DLD1 (cell line): ENCODE measurements at regions not wholly inside any gene's neighbourhood (a gene's known extent, or its start where the extent isn't known, plus 50 kb on each side); places are given as distances from the start of the nearest gene placed in this dataset.

Experiments
- in situ Hi-C: cut with HindIII; loops from 2 replicates; pipeline ENCODE4 v1.10.0; 2017; ENCODE audit warnings: low sequenced_read_pairs

DNA sequence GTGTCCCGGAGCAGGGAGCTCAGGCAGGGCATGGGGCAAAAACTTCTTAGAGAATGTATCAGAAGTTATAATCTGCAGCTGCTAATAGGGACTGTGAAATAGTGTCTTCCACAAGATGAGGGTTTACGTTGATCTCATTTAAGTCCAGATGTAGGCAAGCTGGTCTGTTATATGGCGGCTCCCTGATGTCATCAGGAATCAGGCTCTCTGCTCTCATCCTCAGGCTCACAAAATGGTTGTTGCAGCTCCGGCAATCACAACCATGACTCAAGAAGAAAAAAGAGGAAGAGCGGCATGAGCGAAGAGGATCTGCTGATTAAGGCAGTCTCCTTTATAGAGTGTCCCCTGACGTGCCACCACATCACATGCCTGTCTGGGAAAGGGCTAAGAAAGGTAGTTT, 191.3 kb downstream of the KLF5 start:
- in situ Hi-C loops: no loop called here

DNA sequence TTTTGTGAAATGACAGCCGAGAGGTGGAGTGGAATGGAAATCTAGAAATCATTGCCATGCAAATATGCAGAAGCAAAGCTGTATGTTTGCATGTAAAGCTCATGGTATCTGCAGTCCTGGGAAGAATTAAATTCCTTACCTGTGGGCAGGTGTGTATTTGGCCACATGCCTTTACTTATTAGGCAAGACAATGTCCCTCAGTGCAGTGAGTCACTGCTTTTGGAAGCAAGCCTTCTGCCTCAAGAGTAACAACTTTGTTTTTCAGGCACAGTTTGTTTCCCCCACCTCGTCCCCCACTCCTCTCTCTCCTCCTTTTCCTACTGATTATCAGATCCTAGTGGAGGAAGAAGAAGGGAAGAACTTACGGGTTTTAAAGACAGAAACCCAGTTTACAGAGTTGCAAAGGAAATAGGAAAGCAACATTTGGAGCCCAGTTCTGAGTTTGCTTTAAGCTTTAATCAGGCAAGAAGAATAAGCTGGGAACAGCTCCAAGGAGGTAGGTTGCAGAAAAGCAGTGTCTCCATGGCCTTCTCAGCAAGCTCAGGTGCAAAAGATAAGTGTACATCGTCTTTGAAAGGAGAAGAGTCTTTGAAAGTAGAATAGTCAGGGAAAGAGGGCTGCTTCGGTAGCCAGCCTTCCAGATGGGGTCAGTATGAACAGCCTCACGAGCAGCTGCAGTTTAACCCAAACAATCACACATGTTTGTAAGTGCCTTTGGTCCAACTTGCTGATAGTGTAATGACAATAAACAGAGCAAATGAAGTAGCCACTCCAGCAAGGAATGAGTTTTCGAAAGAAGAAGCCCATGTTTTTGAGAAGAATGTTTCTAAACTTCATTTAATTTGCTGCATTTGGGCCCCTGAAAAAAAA, 190.1 kb downstream of the KLF5 start:
- in situ Hi-C loops: no loop called here

DNA sequence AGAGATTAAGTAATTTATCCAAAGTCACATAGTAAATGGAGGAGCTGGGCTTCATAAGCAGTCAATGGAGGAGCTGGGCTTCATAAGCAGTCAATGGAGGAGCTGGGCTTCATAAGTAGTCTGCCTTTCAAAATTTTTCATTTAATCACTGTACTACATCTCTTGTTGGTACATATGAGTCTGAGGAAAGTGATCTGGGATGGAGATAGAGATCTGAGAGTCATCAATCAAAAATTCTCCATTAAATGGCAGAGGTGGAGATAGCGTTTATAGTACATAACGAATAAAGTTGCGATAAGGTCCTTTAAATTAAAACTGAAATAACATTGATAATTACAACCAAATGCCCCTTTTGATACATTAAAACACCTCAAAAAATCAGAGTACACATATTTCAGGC, 189.3 kb downstream of the KLF5 start:
- in situ Hi-C loops: no loop called here

DNA sequence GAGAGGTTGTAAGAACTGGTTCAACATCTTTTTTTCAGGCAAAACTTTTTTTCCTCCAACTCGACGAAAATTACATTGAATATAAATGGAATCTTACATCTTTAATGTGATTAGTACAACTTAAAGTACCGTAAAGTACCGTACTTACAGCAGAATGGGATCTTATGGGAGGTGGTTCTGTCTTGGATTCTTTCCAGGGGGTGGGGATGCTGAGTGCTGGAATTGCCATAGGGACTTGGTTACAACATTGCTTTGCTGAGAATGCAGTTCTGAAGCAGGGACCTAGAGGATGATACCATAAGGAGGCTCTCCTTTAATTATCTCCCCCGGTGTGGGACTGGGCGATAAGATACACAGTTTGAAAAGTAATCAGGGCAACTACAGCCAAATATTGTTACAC, 186.4 kb downstream of the KLF5 start:
- in situ Hi-C loops: no loop called here

DNA sequence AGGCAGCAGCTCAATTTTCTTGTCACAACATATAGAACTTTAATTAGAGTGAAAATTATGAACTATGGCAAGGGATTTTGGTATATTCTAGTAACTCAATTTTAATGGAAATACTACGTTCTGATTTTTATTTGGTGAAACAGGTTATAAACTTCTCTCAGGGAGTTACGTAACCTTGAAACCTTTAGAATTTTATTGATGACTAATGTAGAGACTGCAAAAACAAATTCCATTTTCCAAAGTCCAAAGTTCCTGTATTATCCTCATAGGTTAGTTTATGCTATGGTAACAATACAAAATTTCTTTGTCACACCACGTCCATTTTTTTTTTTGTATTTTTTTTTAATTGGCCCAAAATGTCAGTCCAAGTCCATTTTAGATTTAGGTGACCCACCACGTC, 185.7 kb downstream of the KLF5 start:
- in situ Hi-C loops: no loop called here

DNA sequence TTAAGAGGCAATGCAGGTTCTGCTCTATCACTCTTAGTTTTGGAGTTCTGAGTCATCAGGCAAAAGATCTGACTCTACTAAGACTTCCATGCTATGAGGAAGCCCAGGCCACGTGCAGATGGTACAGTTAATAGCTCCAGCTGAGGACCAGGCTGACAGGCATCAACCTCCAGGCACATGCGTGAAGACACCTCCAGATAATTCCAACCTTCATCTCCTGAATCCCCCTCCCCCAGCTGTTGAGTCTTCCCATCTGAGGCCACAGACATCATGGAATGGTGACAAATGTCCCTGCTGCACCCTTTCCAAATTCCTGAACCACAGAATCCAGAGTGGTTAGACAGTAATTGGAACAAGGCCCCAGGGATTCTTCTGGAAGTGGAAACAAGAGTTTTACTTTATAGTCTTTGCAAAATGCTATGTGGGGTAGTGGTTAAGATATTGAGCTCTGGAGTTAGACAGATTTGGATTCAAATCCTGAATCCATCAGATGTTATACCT, 183.8 kb downstream of the KLF5 start:
- in situ Hi-C loops: no loop called here

DNA sequence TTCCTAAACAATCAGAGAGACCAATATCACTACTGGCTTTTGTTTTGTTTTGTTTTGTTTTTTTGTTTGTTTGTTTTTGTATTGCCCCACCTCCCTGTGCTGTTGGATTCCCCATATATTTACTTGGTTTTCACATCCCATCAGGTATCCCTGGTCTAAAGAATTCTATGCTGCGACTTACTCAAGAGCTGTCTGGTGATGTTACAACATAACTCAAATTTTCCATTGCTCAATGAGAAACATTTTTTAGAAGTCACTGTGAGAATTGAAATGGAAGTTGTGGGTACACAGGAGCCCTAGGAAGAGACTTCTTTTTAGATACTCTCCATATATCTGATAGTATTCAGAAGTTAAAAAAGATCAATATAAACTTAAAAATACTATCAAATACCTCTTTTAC, 181.4 kb downstream of the KLF5 start:
- in situ Hi-C loops: no loop called here

DNA sequence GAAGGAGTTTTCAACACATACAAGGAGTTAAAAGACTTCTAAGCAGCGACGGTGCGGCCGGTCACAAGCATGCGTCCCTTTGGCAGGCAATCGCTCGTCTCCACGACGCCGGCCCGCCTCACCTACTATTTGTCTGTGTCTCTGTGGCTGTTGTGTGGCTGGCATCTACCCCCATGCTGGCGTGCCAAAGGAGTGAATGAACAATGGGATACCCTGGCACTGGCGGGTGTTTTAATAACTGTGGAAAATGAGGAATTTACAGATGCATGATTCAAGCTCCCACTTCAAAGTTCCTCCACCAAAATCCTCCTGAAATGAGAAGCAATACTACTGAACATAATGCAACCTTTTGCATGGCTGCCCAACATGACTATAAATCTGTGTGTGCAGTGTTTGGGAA, 176.6 kb downstream of the KLF5 start:
- in situ Hi-C loops: no loop called here

DNA sequence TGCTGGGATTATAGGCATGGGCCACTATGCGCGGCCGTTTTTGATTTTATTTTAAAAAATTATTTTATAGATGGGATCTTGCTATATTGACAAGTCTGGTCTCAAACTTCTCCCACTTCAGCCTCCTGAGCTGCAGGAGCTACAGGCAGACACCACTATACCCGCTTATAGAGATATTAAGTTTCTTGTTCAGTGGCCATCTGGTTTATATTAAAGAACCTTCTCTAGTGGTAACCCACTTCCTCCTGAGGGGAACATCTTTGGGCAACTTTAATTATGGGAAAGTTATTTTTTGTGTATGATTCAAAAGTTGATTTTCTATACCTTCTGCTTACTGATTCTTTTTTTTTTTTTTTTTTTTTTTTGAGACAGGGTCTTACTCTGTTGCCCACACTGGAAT, 172.7 kb downstream of the KLF5 start:
- in situ Hi-C loops: no loop called here

DNA sequence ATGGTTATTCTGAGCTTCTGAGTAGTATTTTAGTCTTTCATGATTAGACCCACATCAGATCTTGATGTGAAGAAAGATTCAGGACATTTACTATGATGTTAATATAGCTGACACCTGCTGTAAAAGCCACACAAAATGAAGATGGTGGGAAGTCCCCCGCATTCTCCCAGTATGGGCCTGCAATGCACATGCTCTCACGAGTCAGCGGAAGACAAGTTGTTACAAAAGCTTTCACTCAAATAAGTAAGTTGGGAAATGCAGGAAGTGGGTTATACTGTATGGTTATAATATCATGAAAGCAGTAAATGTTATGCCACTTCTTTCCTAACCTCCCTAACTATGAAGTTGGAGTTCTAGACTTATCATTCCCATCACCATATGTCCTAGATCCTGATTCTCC, 171.9 kb downstream of the KLF5 start:
- in situ Hi-C loops: no loop called here

DNA sequence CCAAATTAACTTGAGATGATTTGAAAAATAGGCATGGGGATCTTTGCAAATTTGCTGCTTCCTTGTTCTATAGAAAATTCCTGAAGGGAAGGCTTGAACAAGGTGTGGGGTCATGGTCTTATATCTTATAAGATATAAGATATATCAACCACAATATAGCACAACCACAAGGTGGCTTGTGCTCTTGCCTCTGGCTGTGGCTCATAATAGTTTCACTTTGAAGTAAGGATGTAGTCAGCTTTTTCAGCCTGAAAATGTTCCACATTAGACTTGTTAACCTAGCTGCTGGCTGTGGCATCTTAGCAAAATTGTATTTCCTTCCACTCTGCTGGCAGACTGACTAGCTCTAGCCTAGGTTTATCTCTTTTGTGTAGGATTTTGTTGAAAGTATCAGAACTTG, 169.7 kb downstream of the KLF5 start:
- in situ Hi-C loops: no loop called here

DNA sequence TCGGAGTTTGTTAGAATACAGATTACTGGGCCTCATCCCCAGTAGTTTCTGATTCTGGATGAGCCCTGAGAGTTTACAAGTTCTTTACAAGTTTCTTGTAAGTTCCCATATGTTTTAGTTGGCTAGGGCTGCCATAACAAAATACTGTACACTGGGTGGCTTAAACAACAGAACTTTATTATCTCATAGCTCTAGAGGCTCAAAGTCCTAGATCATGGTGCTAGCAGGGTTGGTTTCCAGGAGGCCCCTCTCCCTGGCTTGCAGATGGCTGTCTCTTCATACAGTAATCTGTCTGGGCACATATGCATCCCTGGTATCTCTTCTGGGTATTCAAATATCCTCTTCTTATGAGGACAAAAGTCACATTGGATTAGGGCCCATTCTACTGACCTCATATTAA, 167.2 kb downstream of the KLF5 start:
- in situ Hi-C loops: no loop called here

DNA sequence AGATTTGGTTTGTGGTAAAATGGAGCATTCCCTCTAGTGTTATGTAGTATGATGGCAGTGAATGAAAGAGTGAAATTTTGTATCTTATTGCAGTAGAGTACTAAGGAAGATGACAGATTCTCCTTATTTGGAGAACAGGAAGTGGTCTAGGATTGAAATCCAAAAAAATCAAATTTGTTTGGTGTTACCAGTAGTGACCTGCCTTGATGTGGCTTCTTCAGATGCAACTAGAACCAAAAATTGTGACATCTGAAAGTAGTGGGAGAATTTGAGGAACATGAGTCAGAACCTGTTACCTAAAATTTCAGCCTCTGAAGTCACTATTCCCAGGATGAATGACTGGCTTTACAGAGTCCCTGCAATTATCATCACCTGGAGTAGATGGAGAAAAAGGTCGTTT, 165.9 kb downstream of the KLF5 start:
- in situ Hi-C loops: no loop called here

DNA sequence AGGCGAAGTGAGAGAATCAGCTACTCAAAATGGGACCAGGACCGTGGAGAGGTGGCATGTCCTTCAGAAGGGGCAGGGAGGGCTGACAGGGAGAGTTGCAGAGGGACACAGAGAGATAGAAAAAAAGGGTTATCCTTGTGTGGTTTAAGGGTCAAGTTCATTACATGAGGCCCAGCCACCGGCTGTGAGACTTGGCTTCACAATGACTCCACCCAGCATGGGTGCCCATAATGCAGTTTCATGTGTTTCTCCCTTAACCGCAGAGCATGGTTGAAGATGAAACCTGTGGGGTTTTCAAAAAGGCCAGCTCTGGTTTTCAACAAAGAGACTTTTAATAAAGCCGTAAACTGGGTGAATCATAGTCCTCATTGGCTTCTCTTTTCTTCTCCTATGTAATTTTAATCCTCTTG, 164.6 kb downstream of the KLF5 start:
- in situ Hi-C loops: no loop called here

DNA sequence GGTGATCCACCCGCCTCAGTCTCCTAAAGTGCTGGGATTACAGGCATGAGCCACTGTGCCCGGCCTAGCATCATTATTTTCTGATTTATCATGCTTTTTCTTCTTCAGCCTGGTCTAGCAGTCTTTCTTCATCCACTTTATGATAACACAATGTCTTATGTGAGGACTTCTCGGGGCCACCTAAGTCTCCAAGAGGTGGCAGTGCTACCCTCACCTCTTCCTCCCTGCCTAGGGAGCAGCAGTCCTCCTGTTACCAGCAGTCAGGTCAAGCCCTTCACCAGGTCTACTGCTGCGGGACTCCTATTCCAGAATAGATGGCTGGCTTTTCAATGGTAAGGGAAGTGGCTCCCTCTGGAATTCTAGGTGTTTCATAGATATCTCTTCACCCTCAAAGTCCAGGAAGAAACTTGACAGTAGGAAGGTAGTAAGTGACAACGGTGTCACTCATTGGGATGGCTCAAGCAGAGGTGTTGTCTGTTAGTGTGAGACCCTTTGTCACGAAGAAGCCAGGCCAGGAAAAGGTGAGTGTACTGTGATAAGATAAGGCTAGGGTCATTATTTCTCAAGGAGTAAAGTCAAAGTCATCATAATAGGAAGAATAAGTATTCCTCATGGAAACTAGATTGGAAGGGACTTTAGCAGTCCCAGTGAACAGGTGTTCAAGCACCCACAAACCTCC, 164.0 kb downstream of the KLF5 start:
- in situ Hi-C loops: no loop called here

DNA sequence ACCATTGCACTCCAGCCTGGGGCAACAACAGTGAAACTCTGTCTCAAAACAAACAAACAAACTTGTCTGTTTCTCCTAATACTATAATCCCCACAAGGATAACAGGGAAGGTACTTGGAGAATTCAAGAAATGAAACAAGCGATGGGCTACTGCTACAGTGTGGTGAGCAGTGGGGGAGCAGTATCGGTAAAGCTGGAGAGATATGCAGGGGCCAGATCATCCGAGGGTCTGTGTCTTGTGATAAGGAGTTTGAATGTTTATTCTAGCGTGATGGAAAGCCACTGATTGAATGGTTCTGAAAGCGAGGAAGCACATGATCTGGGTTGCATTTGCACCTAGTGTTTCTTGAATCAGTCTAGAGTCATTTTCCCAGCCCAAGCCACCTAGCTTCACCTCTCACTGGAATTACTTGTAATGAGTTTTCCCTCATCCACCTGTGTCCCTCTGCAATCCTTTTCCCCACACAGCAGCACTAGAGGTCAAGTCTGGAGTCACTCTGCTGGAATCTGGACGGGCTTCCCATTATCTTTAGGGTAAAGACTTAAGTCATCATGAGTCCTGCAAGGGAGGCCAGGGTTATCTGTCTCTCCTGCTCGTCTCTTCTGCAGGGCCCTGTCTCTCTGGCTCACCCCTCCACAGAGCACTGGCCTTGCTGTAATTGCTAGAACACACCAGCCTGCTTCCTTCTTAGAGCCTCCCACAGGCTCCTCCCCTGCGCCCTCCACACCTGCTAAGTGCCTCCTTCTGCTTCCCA, 162.3 kb downstream of the KLF5 start:
- in situ Hi-C loops: no loop called here

DNA sequence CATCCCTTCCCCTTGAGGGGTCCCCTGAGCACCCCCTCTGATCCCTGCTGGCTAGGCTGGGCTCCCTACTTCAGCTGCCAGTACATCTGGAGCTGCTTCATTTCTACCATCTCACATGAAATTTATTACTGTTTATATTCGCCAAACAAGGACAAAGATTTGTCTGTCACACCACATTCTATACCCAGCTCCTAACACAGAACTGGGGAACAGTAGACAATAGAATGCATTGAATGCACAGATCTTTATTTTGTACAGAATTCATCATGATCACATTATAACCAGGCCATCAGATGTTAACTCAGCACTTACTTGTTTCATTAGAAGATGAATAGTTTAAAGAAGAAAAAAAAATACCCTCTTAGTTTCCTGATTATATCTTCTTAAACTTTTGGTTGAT, 159.4 kb downstream of the KLF5 start:
- in situ Hi-C loops: loop anchor here (5.0 kb wide), 1 partner anchor 86 kb away; no protein-coding TSS in a partner anchor

DNA sequence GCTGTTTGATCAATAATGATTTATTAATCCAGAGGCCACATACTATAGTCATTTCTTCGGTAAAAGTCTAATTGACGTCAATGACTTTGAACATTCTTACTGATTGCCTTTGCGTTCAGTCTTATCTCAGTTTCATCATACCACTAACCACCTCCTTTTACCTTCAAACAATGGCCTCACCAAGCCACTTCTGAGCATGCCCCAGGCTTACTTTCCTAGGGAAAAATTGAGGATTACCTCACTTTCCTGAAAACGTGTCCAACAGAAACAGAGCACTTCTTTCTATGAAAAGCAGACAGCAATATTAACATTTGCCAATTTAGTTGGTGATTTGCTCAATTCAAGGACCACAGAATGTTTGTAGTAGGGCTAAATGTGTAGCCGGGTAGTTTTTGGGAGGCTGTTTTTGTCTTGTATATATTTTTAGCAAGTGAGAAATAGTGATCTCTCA, 157.6 kb downstream of the KLF5 start:
- in situ Hi-C loops: loop anchor here (5.0 kb wide), 1 partner anchor 84 kb away; no protein-coding TSS in a partner anchor

DNA sequence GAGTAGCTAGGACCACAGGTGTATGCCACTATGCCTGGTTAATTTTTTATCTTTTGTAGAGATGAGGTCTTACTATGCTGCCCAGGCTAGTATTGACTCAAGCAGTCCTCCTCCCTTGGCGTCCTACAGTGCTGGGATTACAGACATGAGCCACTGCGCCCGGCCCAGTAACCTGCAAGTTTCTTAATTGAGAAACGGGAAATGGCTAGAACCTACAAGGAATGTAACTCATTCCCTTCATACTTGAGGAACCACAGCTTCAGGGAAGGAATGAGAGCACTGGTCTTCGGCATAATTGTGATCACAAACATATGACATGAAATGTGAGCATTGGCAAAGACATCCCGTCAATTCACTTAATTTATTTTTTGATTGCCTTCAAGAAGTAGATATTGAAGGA, 157.0 kb downstream of the KLF5 start:
- in situ Hi-C loops: loop anchor here (5.0 kb wide), 1 partner anchor 84 kb away; no protein-coding TSS in a partner anchor

DNA sequence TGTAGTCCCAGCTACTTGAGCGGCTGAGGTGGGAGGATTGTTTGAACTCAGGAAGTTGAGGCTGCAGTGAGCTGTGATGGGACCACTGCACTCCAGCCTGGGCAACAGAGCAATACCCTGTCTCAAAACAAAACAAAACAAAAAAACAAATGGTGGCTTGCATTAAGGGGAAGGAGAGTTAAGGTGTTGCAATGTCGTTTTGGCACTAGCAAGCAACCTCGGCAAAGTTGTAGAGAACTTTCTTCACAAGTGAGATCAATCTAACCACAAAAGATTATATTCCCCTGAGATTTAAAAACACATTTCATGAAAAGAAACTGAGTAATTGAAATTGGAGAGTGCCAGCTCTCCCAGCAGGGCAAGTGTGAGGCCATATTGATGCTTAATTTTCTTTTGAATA, 153.7 kb downstream of the KLF5 start:
- in situ Hi-C loops: no loop called here

DNA sequence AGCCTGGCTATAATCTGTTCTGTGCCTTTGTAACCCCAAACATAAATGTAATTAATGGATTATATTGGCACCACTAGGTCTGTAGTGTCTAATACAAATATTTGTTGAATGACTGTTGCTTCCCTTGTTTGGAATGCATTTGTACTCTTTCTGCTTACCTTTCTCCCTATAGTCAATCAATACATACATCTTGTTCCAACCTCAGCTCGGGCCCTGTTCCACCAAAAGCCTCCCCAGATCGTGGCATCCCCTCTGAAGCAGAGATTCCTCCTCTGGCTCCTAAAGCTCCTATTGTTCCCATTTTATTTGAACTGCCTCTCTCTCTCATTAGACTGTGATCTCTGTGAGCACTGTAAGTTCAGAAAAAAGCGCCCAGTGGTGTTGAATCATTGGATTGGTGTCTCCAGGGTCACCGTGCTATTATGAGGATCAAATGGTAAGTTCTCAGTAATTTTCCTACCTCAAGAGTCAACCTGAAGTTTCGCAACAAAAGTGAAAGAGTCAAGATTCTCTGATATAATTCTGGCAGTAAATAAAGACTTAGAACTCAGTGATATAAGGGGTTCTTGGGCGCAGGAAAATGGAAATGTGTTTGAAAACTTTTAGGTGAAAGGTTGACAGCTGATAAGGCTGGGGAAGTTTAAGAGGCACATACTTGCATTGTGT, 151.5 kb downstream of the KLF5 start:
- in situ Hi-C loops: no loop called here
